ENCODE measurements at regions not wholly inside any gene's neighbourhood (a gene's known extent, or its start where the extent isn't known, plus 50 kb on each side); places are given as distances from the start of the nearest gene placed in this dataset.
A peak's percentile ranks its signal among the peaks of the same experiment; 100 is the strongest.

GRCh38 chr6:2535506-2535905 lies 215.2 kb downstream of the MYLK4 start:
- DNase-seq (ENCODE audit: low spot score), result no peak

- DNase-seq (ENCODE audit: low spot score), result no peak
Measured at GRCh38 chr6:2534406-2535042, 216.2 kb downstream of the MYLK4 start.

GRCh38 chr6:2531426-2532215 lies 219.1 kb downstream of the MYLK4 start:
- no peak for DNase-seq (ENCODE audit: low spot score)

- DNase-seq (ENCODE audit: low spot score), result no peak
Measured at GRCh38 chr6:2529211-2529719, 221.5 kb downstream of the MYLK4 start.

GRCh38 chr6:2528156-2528555 lies 222.6 kb downstream of the MYLK4 start:
- DNase-seq (ENCODE audit: low spot score), result no peak

GRCh38 chr6:2526766-2527165 lies 224.0 kb downstream of the MYLK4 start:
- DNase-seq (ENCODE audit: low spot score), result no peak

GRCh38 chr6:2524090-2524489 lies 226.6 kb downstream of the MYLK4 start:
- no peak for DNase-seq (ENCODE audit: low spot score)

GRCh38 chr6:2523061-2523460 lies 227.7 kb downstream of the MYLK4 start:
- no peak for DNase-seq (ENCODE audit: low spot score)

- no peak for DNase-seq (ENCODE audit: low spot score)
Measured at GRCh38 chr6:2522521-2522920, 228.2 kb downstream of the MYLK4 start.

- no peak for DNase-seq (ENCODE audit: low spot score)
Measured at GRCh38 chr6:2517855-2518473, 232.8 kb downstream of the MYLK4 start.

- no peak for DNase-seq (ENCODE audit: low spot score)
Measured at GRCh38 chr6:2517401-2517800, 233.3 kb downstream of the MYLK4 start.

GRCh38 chr6:2516059-2516458 lies 234.7 kb downstream of the MYLK4 start:
- DNase-seq (ENCODE audit: low spot score), result no peak

GRCh38 chr6:2514965-2515543 lies 235.7 kb downstream of the MYLK4 start:
- DNase-seq (ENCODE audit: low spot score), result no peak

- no peak for DNase-seq (ENCODE audit: low spot score)
Measured at GRCh38 chr6:2512802-2513201, 237.9 kb downstream of the MYLK4 start.

- no peak for DNase-seq (ENCODE audit: low spot score)
Measured at GRCh38 chr6:2510316-2510715, 240.4 kb downstream of the MYLK4 start.

- no peak for DNase-seq (ENCODE audit: low spot score)
Measured at GRCh38 chr6:2509711-2510110, 241.0 kb downstream of the MYLK4 start.

GRCh38 chr6:2508071-2508470 lies 242.7 kb downstream of the MYLK4 start:
- DNase-seq (ENCODE audit: low spot score), result no peak

GRCh38 chr6:2507521-2508037 lies 243.1 kb downstream of the MYLK4 start:
- no peak for DNase-seq (ENCODE audit: low spot score)

- no peak for DNase-seq (ENCODE audit: low spot score)
Measured at GRCh38 chr6:2507016-2507415, 243.7 kb downstream of the MYLK4 start.

- DNase-seq (ENCODE audit: low spot score), result peak; percentile 63
Measured at GRCh38 chr6:2505624-2506023, 245.1 kb downstream of the MYLK4 start.

GRCh38 chr6:2504495-2505064 lies 246.1 kb downstream of the MYLK4 start:
- DNase-seq (ENCODE audit: low spot score), result no peak
